Activated CD4-positive, alpha-beta memory T cell treated with anti-CD3 and anti-CD28 coated beads for 36 hours (primary cell): ENCODE measurements at regions not wholly inside any gene's neighbourhood (a gene's known extent, or its start where the extent isn't known, plus 50 kb on each side); places are given as distances from the start of the nearest gene placed in this dataset.

Experiments
- CTCF ChIA-PET: fragments of 350-600 bp; sonication (Branson Sonifier 250); formaldehyde crosslinking; loops from one replicate; lab custom pipeline; 2021; ENCODE audit warnings: antibody characterized with exemption, inconsistent platforms; lab: Charles Lee
- POLR2A ChIA-PET: fragments of 350-600 bp; sonication (Branson Sonifier 250); formaldehyde crosslinking; loops from one replicate; lab custom pipeline; 2021; ENCODE audit warnings: antibody characterized with exemption; lab: Charles Lee
- DNase-seq: peaks from one replicate; pipeline ENCODE4 v3.0.0-alpha.2; 2020
- H3K27ac Mint-ChIP-seq: one replicate; pipeline ENCODE4 v1.8.0; 2021; ENCODE audit warnings: mixed read lengths
- H3K27me3 Mint-ChIP-seq: one replicate; pipeline ENCODE4 v1.8.0; 2021; ENCODE audit warnings: mixed read lengths
- H3K36me3 Mint-ChIP-seq: one replicate; pipeline ENCODE4 v1.8.0; 2021; ENCODE audit warnings: mixed read lengths
- H3K4me1 Mint-ChIP-seq: one replicate; pipeline ENCODE4 v1.8.0; 2021; ENCODE audit warnings: low read depth, mixed read lengths
- H3K4me3 Mint-ChIP-seq: one replicate; pipeline ENCODE4 v1.8.0; 2021; ENCODE audit warnings: mild to moderate bottlenecking, mixed read lengths
- H3K9me3 Mint-ChIP-seq: one replicate; pipeline ENCODE4 v1.8.0; 2021; ENCODE audit warnings: mixed read lengths
- intact Hi-C: fragments of 100-400 bp; cut with micrococcal nuclease; formaldehyde crosslinking; loops from one replicate; pipeline ENCODE4 v1.15.1; 2023

DNA sequence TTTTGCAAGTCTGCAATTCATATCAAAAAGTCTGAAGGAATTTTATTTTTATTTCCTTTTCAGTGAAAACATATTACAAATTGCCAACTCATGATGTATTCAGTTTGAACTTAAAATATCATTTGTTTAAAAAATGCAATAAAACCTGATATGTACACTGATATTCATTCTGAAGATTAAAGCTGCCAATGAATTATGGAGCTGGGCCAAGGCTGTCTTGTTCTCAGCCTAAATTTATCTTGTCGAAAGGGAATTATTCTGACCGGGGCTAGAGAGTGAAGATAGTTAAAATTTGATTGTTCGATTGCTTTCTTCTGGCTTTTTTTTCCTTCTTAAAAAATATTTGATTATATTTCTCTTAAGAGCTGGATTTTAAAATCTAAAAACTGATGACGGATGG lies 54.0 kb upstream of the RBFOX1 start:
- H3K4me3 Mint-ChIP-seq: no peak overlapping the region
- ChIA-PET CTCF (interaction anchor here (1.6 kb wide), 1 partner anchor 10 kb away, joined by 3 read pairs; no protein-coding TSS in a partner anchor), POLR2A (no interaction called here)
- no peaks in the 10 kb centered on the region for H3K27me3 Mint-ChIP-seq
- intact Hi-C loops: no loop called here
- DNase-seq: no peak
- H3K36me3 Mint-ChIP-seq: no peaks in the 10 kb centered on the region
- H3K4me1 Mint-ChIP-seq: no peaks in the 10 kb centered on the region
- no peak overlapping the region for H3K27ac Mint-ChIP-seq
- H3K9me3 Mint-ChIP-seq: peaks cover 25% of the 10 kb centered on the region

- DNase-seq: no peak
- intact Hi-C loops: no loop called here
- Mint-ChIP-seq H3K4me1 (no peaks in the 10 kb centered on the region), H3K36me3 (no peaks in the 10 kb centered on the region), H3K27ac (no peak overlapping the region), H3K27me3 (no peaks in the 10 kb centered on the region), H3K9me3 (peaks cover 16% of the 10 kb centered on the region), H3K4me3 (no peak overlapping the region)
- ChIA-PET POLR2A (no interaction called here), CTCF (no interaction called here)
Measured at GRCh38 chr16:7272567-7273158, 60.0 kb upstream of the RBFOX1 start.

DNA sequence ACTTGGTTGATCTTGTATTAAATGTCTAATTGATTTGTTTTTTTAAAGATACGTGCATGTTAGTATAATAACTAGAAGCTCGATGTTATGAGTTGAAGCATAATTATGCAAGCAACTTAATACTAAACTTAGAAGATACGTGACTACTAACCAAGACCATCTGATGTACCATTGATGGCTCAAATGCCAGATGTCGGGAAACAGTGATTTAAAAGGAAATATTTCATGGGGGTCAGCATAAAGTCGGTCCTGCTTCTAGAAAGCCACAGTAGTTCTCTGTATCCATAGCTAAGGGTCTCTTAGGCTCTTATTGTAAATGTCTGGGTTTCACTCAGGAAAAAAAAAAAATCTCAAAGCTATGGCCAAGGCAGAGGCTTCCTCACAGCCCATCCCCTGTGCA lies 61.2 kb upstream of the RBFOX1 start:
- H3K36me3 Mint-ChIP-seq: no peaks in the 10 kb centered on the region
- ChIA-PET POLR2A (no interaction called here), CTCF (no interaction called here)
- H3K27ac Mint-ChIP-seq: no peak overlapping the region
- H3K4me3 Mint-ChIP-seq: no peak overlapping the region
- DNase-seq: no peak
- peaks cover 16% of the 10 kb centered on the region for H3K9me3 Mint-ChIP-seq
- H3K27me3 Mint-ChIP-seq: no peaks in the 10 kb centered on the region
- no peaks in the 10 kb centered on the region for H3K4me1 Mint-ChIP-seq
- intact Hi-C loops: no loop called here

GRCh38 chr16:7270823-7271222 lies 61.8 kb upstream of the RBFOX1 start:
- CTCF ChIA-PET: no interaction called here
- no peaks in the 10 kb centered on the region for H3K27me3 Mint-ChIP-seq

GRCh38 chr16:7270006-7270405 lies 62.6 kb upstream of the RBFOX1 start:
- H3K27me3 Mint-ChIP-seq: no peaks in the 10 kb centered on the region
- peaks cover 17% of the 10 kb centered on the region for H3K9me3 Mint-ChIP-seq
- no peak overlapping the region for H3K27ac Mint-ChIP-seq
- no peak for DNase-seq
- ChIA-PET CTCF (no interaction called here), POLR2A (no interaction called here)
- intact Hi-C loops: no loop called here
- H3K4me1 Mint-ChIP-seq: no peaks in the 10 kb centered on the region
- peaks cover 1% of the 10 kb centered on the region for H3K36me3 Mint-ChIP-seq
- H3K4me3 Mint-ChIP-seq: no peak overlapping the region

More at GRCh38 chr16:7270823-7271222, 61.8 kb upstream of the RBFOX1 start:
- Mint-ChIP-seq H3K4me3 (no peak overlapping the region), H3K27ac (no peak overlapping the region), H3K36me3 (peaks cover 1% of the 10 kb centered on the region), H3K9me3 (peaks cover 18% of the 10 kb centered on the region), H3K4me1 (no peaks in the 10 kb centered on the region)
- DNase-seq: no peak
- intact Hi-C loops: no loop called here
- POLR2A ChIA-PET: no interaction called here

GRCh38 chr16:7268182-7268581 lies 64.5 kb upstream of the RBFOX1 start:
- H3K27ac Mint-ChIP-seq: no peak overlapping the region
- intact Hi-C loops: no loop called here
- H3K9me3 Mint-ChIP-seq: peaks cover 18% of the 10 kb centered on the region
- no peak overlapping the region for H3K4me3 Mint-ChIP-seq
- peaks cover 1% of the 10 kb centered on the region for H3K36me3 Mint-ChIP-seq
- ChIA-PET POLR2A (no interaction called here), CTCF (interaction anchor here (1.6 kb wide), 1 partner anchor 11 kb away, joined by 3 read pairs; no protein-coding TSS in a partner anchor)
- H3K27me3 Mint-ChIP-seq: no peaks in the 10 kb centered on the region
- no peaks in the 10 kb centered on the region for H3K4me1 Mint-ChIP-seq
- no peak for DNase-seq

DNA sequence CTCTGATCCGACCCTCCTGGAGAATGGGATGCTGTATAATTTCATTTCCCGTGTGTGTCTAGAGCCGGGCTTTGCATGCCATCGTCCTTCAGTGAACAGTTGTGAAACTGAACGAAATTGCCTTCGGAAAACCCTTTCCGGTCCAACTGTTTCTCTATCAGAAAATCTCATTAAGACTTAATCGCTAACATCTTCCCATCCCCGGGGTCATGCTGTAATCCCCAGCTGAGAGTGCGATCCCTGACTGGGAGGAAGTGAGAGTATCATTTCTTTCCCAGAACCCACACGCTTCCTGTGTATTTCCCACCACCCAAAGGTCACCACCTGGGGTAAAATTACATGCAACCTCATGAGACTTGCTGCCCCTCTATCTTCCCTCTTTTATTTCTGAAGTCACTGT lies 75.6 kb upstream of the RBFOX1 start:
- POLR2A ChIA-PET: no interaction called here
- Mint-ChIP-seq H3K27me3 (no peaks in the 10 kb centered on the region), H3K9me3 (peaks cover 30% of the 10 kb centered on the region), H3K36me3 (no peaks in the 10 kb centered on the region), H3K4me1 (no peaks in the 10 kb centered on the region), H3K27ac (no peak overlapping the region), H3K4me3 (no peak overlapping the region)
- no peak for DNase-seq
- CTCF ChIA-PET: no interaction called here
- intact Hi-C loops: no loop called here

DNA sequence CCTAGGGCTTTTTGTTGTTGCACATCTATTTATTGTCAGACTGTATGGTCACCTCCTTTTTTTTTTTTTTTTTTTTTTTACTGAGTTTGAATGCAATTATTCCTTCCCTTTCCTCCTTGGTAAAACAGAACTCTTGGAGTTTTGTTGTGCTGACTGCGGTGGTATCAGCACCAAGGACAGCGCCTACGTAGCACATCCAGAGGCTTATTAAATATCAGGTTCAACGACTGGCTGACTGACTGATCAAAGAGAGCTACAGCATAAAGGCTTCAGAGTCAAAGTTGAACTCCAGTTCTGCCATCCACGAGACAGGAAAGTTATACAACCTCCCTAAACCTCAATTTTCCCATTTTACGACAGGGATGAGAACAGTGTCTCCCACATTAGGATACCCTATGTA lies 86.1 kb upstream of the RBFOX1 start:
- no peaks in the 10 kb centered on the region for H3K36me3 Mint-ChIP-seq
- H3K27me3 Mint-ChIP-seq: no peaks in the 10 kb centered on the region
- intact Hi-C loops: no loop called here
- ChIA-PET CTCF (no interaction called here), POLR2A (no interaction called here)
- H3K27ac Mint-ChIP-seq: no peak overlapping the region
- peaks cover 30% of the 10 kb centered on the region for H3K9me3 Mint-ChIP-seq
- DNase-seq: no peak
- no peak overlapping the region for H3K4me3 Mint-ChIP-seq
- H3K4me1 Mint-ChIP-seq: no peaks in the 10 kb centered on the region

GRCh38 chr16:7239547-7239946 lies 93.1 kb upstream of the RBFOX1 start:
- DNase-seq: no peak
- Mint-ChIP-seq H3K27ac (no peak overlapping the region), H3K27me3 (no peaks in the 10 kb centered on the region), H3K9me3 (peaks cover 29% of the 10 kb centered on the region), H3K36me3 (no peaks in the 10 kb centered on the region), H3K4me3 (no peak overlapping the region), H3K4me1 (no peaks in the 10 kb centered on the region)
- ChIA-PET POLR2A (no interaction called here), CTCF (no interaction called here)
- intact Hi-C loops: no loop called here

DNA sequence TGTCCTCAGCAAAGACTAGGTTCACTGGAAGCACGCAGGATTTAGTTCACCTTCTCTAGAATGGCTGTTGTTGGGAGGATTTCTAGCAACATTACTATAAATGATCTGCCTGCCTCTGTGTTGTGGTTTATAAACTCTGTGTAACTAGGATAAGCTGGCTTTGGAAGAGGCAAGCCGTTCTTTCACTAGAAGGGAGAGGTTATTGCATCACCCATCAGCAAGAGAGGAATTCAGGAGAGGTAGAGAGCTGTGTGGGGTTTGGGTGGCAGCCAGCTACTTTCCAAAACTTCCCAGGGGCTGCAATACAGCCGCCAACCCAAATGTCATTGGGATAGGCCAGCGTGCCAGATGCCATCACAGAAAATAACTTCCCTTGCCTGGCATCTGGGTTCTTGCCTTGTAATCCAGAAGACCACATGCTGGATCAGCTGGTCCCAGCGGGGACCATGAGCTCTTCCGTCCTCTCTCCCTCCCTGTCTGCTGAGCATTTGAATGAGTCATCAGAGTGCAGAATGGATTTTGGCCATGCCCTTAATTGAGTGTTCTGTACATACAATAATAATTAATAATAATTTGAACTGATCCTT lies 95.7 kb upstream of the RBFOX1 start:
- ChIA-PET CTCF (no interaction called here), POLR2A (no interaction called here)
- intact Hi-C loops: no loop called here
- DNase-seq: no peak
- Mint-ChIP-seq H3K36me3 (no peaks in the 10 kb centered on the region), H3K27me3 (no peaks in the 10 kb centered on the region), H3K4me3 (no peak overlapping the region), H3K27ac (no peak overlapping the region), H3K4me1 (no peaks in the 10 kb centered on the region), H3K9me3 (peaks cover 27% of the 10 kb centered on the region)

DNA sequence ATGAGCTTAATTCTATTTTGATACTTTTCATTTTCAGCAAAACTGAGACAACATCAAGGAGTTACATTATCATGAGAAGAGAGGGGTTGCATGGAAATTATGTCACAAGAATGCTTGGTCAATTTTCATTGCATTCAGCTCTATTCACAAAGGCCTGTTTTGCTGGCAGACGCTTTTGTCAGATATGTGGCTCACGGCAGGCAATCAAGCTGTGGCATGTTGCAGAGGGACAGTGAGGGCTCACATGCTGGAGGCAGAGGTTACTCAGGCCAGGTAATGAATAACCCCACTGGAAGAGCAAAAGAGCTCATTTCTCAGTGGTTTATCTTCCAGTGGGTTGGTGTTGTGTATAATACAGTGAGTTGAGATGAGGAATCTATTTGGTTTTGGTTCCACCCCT lies 98.7 kb upstream of the RBFOX1 start:
- CTCF ChIA-PET: no interaction called here
- intact Hi-C loops: no loop called here
- POLR2A ChIA-PET: interaction anchor here (0.6 kb wide), 1 partner anchor 808 kb away, joined by 3 read pairs; no protein-coding TSS in a partner anchor
- Mint-ChIP-seq H3K27ac (no peak overlapping the region), H3K9me3 (peaks cover 20% of the 10 kb centered on the region), H3K36me3 (no peaks in the 10 kb centered on the region), H3K27me3 (no peaks in the 10 kb centered on the region), H3K4me1 (no peaks in the 10 kb centered on the region), H3K4me3 (no peak overlapping the region)
- no peak for DNase-seq

DNA sequence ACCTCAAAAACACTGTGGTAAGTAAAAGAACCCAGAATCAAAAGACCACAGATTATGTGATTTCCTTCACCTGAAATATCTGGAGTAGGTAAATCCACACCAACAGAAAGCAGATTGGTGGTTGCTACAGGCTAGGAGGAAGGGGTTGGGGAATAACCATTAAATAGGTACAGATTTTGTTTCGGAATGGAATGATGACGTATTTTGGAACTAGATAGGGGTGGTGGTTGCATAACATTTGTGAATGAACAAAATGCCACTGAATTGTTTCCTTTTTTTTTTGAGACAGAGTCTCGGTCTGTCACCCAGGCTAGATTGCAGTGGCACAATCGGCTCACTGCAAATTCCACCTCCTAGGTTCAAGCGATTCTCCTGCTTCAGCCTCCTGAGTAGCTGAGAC lies 100.9 kb upstream of the RBFOX1 start:
- H3K4me3 Mint-ChIP-seq: no peak overlapping the region
- no peaks in the 10 kb centered on the region for H3K27me3 Mint-ChIP-seq
- no peaks in the 10 kb centered on the region for H3K4me1 Mint-ChIP-seq
- H3K36me3 Mint-ChIP-seq: no peaks in the 10 kb centered on the region
- POLR2A ChIA-PET: no interaction called here
- H3K9me3 Mint-ChIP-seq: peaks cover 12% of the 10 kb centered on the region
- intact Hi-C loops: no loop called here
- H3K27ac Mint-ChIP-seq: no peak overlapping the region
- CTCF ChIA-PET: no interaction called here
- no peak for DNase-seq
